ENCODE measurements at regions not wholly inside any gene's neighbourhood (a gene's known extent, or its start where the extent isn't known, plus 50 kb on each side); places are given as distances from the start of the nearest gene placed in this dataset.

DNA sequence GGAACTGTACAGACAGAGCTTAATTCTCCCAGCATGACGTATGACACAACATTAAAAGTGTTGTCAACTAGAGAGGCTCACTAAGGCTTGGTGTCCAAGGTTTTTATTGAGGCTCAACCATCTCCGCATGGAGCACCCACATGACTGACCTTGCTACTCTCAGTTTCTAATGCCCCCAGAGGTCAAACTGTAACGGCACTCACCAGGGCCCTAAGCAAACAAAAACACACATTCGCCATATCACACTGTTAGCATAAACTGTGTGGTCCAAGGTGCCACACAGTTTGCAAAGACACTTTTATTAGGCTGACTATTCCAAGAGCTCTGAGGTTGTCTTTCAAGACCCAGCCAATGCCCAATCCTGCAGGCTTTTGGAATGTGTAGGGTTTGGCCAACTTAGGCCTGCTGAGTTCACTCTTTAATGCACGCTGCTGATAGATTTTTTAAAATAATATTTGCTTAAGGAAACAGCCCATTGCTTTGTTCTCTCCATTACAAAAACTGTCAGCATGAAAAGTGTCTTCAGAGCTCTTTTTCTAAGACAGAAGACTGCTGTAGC is 114.9 kb downstream of the DSC3 start:
- TF ChIP-seq MYC (IDR thresholded peaks at IDR 0.05; ENCODE audit: insufficient read depth, insufficient read length, insufficient replicate concordance, low read length, severe bottlenecking), result no peak
- no peak for TF ChIP-seq FOS (IDR thresholded peaks at IDR 0.05; ENCODE audit: borderline replicate concordance, extremely low read depth, insufficient read length)
- TF ChIP-seq NRF1 (conservative IDR thresholded peaks at IDR 0.05; ENCODE audit: low read depth, low read length), result no peak
- TF ChIP-seq, protein P1, sequence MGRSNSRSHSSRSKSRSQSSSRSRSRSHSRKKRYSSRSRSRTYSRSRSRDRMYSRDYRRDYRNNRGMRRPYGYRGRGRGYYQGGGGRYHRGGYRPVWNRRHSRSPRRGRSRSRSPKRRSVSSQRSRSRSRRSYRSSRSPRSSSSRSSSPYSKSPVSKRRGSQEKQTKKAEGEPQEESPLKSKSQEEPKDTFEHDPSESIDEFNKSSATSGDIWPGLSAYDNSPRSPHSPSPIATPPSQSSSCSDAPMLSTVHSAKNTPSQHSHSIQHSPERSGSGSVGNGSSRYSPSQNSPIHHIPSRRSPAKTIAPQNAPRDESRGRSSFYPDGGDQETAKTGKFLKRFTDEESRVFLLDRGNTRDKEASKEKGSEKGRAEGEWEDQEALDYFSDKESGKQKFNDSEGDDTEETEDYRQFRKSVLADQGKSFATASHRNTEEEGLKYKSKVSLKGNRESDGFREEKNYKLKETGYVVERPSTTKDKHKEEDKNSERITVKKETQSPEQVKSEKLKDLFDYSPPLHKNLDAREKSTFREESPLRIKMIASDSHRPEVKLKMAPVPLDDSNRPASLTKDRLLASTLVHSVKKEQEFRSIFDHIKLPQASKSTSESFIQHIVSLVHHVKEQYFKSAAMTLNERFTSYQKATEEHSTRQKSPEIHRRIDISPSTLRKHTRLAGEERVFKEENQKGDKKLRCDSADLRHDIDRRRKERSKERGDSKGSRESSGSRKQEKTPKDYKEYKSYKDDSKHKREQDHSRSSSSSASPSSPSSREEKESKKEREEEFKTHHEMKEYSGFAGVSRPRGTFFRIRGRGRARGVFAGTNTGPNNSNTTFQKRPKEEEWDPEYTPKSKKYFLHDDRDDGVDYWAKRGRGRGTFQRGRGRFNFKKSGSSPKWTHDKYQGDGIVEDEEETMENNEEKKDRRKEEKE (IDR thresholded peaks at IDR 0.05), result no peak
